GM11168 (cell line): ENCODE measurements at regions not wholly inside any gene's neighbourhood (a gene's known extent, or its start where the extent isn't known, plus 50 kb on each side); places are given as distances from the start of the nearest gene placed in this dataset.

Experiments
- in situ Hi-C: fragments of 300-500 bp; cut with MboI; formaldehyde crosslinking; loops from one replicate; pipeline ENCODE4 v1.12.0; 2022; ENCODE audit warnings: low sequenced_read_pairs; ENCODE audit not compliant: unreplicated experiment

DNA sequence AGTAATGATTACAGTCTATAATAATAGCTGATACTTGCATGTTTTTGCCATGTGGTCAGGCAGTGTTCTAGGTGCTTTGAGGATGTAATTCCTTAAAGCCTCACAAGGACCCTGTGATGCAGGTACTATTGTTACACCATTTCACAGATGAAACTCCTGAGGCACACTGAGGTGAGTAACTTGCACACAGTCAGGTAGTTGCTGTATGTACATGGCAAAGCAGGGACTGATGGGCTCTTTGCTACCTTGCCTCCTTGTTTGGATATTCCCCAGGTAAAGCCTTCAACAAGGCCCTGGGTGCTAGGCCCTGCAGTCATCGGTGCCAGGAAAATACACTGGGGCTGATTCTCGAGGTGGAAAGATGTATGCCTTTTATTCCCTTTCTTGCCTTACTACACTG, 317.5 kb downstream of the CXCL12 start:
- in situ Hi-C loops = no loop called here

DNA sequence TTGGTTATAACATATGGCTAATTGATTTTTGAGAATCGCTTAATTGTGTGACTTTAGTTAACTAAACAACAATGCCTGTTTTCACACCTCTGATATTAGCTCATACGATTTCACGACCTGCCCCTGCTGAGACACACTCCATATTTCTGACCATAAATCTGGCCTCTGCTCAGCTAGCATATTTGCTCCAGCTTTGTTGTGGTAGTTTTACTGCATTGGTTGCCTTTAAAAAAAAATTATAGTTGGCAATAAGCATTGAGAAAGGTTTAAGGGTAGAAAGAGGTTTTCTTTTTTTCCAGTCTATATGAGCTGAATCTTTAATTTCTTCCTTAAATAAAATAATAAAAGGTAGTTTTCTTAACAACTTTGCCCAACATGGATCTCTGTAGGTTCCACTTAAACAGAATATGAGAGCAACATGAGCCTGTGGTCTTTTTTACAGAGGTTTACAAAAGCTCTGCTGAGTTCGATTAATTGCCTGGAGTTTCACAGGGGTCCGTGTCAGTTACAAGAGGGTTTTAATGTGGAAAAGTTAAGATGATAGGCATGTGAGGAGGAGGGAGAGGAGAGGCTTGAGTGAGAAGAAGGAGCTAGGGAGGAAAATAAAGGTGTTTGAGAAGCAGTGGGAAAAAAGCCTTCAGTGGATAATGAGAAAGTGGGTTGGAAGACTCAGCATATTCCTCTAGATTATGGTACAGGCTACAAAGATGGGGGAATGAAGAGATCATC, 318.2 kb downstream of the CXCL12 start:
- in situ Hi-C loops = no loop called here

DNA sequence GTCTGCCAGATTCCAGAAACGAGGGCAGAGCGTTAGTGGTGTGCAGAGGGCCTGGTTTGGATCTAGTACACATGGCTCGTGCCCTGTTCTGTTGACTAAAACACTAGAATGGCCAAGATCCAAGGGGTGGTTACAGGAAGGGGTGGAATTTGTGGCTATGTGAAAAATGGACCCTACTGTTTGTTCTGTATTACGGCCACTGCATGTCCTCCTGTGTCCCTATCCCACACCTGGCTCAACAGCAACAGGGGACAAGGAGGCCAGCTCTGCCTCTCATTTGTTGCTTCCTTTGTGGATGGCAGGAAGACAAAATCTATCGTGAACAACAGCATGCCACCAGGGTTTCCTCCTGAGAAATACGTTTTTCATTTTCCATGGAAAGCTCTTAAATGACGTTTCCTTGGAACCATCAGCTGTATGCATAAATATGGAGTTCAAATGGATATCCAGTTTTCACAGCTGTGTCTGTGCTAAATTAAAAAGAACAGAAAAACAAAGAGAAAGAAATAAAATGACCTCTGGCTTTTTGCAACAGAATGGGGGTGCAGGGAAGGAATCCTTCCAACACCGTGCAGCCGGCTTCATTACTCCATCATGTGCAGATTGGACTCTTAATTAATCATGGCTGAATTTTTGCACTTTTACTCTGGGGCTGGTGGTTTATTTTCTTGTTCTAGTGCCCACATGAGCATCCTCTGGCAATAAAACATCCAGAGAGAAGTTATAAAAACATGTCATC, 318.9 kb downstream of the CXCL12 start:
- in situ Hi-C loops = no loop called here

GRCh38 chr10:44064987-44065787, 319.7 kb downstream of the CXCL12 start:
- in situ Hi-C loops = no loop called here

GRCh38 chr10:44064317-44064716, 320.6 kb downstream of the CXCL12 start:
- in situ Hi-C loops = no loop called here

- in situ Hi-C loops = no loop called here
These were observed 321.2 kb downstream of the CXCL12 start for GRCh38 chr10:44063686-44064085.

- in situ Hi-C loops = no loop called here
These were observed 324.2 kb downstream of the CXCL12 start for GRCh38 chr10:44060719-44061118.

DNA sequence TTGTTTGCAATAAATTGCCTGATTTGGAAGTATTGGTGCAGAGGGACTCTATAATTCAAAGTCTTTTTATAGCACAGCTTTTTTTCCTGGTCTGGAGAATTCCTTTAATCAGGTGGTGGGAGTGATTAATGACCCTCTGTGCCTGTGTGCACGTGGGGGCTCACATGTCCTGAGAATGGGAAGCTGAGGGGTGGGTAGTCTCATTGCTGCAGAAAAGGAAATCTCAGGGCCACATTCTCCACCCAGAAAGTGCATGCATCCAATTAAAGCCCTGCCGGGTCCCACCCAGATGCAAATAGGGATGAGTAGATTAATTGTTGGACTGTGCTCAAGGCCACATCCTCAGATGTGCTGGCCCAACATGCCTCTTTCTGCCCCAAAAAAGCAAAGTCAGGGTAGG, 324.7 kb downstream of the CXCL12 start:
- in situ Hi-C loops = no loop called here

- in situ Hi-C loops = no loop called here
These were observed 326.6 kb downstream of the CXCL12 start for GRCh38 chr10:44058259-44058658.

DNA sequence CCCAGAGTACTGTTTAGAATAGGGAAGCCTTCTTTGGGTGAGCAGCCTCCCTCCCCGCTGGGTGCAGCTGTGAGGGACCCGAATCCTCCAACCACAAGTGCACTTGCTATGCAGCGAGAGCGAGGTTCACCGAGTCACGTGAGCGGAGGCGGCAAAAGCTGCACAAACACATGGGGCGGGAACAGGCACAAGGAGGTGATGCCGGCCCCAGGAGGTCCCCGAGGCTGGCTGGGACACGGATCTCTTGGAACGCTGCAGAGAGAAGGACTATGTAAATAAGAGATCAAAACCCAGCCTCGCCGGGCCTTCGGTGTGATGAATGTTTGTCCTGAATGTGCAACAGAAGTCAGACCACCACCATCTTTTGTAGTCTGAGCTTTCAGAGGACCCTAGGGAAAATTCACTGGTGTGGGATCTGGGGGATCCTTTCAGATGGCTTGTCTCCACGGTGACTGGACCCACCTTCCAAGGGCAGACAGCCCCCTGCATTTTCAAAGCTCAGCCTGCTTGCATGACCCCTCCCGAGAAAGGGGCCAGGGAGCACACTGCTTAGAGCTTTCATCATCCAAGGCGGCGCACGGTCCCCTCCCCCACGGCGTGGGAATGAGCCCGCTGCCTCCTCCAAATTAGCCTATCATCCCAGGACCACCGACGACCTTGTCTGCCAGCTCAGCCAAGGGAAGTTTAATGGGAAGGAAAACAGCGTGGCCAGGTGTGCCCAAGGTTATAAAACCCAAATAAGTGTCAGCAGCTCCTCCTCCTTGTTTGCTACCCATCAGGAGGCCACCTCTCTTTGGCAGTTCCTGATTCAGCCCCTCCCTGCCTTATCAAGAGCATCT, 327.7 kb downstream of the CXCL12 start:
- in situ Hi-C loops = no loop called here

GRCh38 chr10:44056206-44056605, 328.7 kb downstream of the CXCL12 start:
- in situ Hi-C loops = no loop called here

- in situ Hi-C loops = no loop called here
These were observed 330.9 kb downstream of the CXCL12 start for GRCh38 chr10:44054046-44054445.

- in situ Hi-C loops = no loop called here
These were observed 331.5 kb downstream of the CXCL12 start for GRCh38 chr10:44053391-44053790.

DNA sequence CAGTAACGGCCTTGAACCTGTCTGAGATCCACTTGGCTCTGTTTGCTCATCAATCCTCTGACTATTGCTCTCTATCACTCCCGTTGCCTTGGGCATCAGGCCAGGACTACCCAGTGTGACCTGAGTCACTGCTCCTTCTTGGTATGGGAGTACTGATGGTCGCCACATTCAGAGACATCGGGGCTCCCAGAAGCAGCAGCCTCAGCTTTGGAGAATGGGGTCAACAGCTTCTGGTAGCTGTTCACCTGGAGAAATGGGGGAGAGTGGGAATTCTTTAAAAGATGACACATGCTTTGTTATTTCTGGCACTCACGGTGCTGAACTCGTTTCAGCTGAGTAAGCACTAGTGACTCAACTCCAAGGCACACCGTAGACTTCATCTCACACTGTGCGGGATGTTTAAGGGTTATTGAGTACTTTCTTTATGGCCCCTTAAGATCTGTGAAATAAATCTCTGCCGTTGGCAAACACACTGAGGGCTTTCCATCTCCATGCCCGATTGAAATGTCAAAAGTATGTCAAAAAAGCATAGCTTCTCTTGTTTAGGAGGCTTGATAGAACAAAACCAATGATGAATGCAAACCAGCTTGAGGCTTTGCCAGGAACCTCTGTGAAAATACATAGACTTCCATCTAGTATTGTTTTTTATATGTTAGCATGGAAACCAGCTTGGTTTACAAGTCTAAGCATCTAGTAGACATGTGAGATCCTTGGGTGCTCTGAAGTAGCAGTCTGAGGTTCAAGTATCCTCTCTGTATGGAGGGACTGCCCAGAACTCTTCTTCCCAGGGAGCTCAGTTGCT, 333.1 kb downstream of the CXCL12 start:
- in situ Hi-C loops = no loop called here

- in situ Hi-C loops = no loop called here
These were observed 333.8 kb downstream of the CXCL12 start for GRCh38 chr10:44051091-44051490.

GRCh38 chr10:44049301-44050015, 335.4 kb downstream of the CXCL12 start:
- in situ Hi-C loops = loop anchor here (25.0 kb wide), 2 partner anchors 362 to 813 kb away; no protein-coding TSS in a partner anchor

GRCh38 chr10:44047361-44047760, 337.5 kb downstream of the CXCL12 start:
- in situ Hi-C loops = loop anchor here (25.0 kb wide), 2 partner anchors 360 to 815 kb away; no protein-coding TSS in a partner anchor

DNA sequence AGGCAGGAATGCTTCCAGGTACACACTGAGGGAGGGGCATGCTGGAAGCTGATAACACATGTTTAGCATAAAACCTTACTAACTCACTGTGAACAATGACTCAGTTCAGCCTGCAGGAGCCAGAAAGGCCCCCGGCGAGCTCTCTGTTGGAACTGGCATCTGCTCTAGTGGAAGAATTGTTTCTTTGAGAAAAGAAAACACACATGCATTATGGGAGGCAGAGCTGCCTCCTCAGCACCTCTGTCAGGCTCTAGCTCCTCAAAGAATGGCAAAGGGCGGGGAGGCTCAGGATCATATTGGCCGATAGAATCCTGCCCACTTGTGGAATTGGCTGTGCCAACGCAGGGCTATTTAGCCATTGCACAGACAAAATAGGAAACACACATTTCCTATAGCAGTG, 338.3 kb downstream of the CXCL12 start:
- in situ Hi-C loops = loop anchor here (25.0 kb wide), 2 partner anchors 359 to 816 kb away; no protein-coding TSS in a partner anchor
